ENCODE measurements at regions not wholly inside any gene's neighbourhood (a gene's known extent, or its start where the extent isn't known, plus 50 kb on each side); places are given as distances from the start of the nearest gene placed in this dataset.

DNA sequence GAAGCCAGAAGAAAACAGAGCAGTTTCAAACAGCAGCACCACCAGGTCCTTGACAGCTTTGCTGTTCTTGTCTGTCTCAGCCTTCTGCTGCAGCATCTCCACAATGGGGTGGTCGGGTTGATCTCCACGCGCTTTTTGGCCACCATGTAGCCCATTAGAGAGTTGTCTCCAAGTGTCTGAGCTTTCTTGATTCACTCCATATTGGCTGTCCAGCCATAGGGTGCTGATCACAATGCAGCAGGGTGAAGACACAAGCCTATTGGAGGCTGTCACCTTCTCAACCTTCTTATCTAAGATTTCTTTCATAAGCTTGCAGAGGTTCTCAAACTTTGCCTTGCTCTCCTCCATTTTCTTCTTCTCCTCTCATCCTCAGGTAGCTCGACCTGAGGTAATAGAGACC lies 175.4 kb upstream of the S100G start:
- TF ChIP-seq, protein P1, sequence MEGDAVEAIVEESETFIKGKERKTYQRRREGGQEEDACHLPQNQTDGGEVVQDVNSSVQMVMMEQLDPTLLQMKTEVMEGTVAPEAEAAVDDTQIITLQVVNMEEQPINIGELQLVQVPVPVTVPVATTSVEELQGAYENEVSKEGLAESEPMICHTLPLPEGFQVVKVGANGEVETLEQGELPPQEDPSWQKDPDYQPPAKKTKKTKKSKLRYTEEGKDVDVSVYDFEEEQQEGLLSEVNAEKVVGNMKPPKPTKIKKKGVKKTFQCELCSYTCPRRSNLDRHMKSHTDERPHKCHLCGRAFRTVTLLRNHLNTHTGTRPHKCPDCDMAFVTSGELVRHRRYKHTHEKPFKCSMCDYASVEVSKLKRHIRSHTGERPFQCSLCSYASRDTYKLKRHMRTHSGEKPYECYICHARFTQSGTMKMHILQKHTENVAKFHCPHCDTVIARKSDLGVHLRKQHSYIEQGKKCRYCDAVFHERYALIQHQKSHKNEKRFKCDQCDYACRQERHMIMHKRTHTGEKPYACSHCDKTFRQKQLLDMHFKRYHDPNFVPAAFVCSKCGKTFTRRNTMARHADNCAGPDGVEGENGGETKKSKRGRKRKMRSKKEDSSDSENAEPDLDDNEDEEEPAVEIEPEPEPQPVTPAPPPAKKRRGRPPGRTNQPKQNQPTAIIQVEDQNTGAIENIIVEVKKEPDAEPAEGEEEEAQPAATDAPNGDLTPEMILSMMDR (IDR thresholded peaks at IDR 0.05; ENCODE audit: low read depth, low read length), result no peak
- no peak for TF ChIP-seq EZH2phosphoT487 (IDR thresholded peaks at IDR 0.05; ENCODE audit: low read depth)

All from OCI-LY3 (cell line).